Common myeloid progenitor, CD34-positive (primary cell): ENCODE measurements at regions not wholly inside any gene's neighbourhood (a gene's known extent, or its start where the extent isn't known, plus 50 kb on each side); places are given as distances from the start of the nearest gene placed in this dataset.

Experiments used
- CTCF ChIA-PET: fragments of 350-600 bp; sonication (Branson Sonifier 250); formaldehyde crosslinking; loops from one replicate; lab custom pipeline; 2021; ENCODE audit warnings: antibody characterized with exemption; lab: Charles Lee
- POLR2A ChIA-PET: fragments of 350-600 bp; sonication (Branson Sonifier 250); formaldehyde crosslinking; loops from one replicate; lab custom pipeline; 2021; ENCODE audit warnings: antibody characterized with exemption; lab: Charles Lee
- DNase-seq, 3 donors: peaks; one replicate each; pipeline versions ENCODE4 v3.0.0 to v3.0.0-alpha.2; 2013
- H3K27ac ChIP-seq, 2 experiments: 1 replicate in 1 of 2; 2 replicates in 1 of 2; pipeline ENCODE4 v1.7.0; 2013; ENCODE audit warnings: inconsistent platforms in 2 of 2, low read length in 2 of 2, mild to moderate bottlenecking in 2 of 2, low read depth in 1 of 2, moderate library complexity in 1 of 2; ENCODE audit not compliant: severe bottlenecking in 2 of 2, insufficient read depth in 1 of 2, poor library complexity in 1 of 2
- H3K27me3 ChIP-seq, 5 experiments: replicated peaks in 2 of 5; 1 replicate in 3 of 5; 2 replicates in 2 of 5; pipeline versions ENCODE4 v1.6.1 to v1.7.0; 2013; ENCODE audit warnings: low read length in 4 of 5, mild to moderate bottlenecking in 2 of 5, moderate library complexity in 2 of 5, inconsistent platforms in 1 of 5; ENCODE audit not compliant: insufficient read depth in 5 of 5, control insufficient read depth in 4 of 5
- H3K36me3 ChIP-seq, 4 experiments: 1 replicate in 2 of 4; 2 replicates in 2 of 4; pipeline versions ENCODE4 v1.6.1 to v1.7.0; 2013; ENCODE audit warnings: low read length in 3 of 4, control low read depth in 1 of 4, mild to moderate bottlenecking in 1 of 4; ENCODE audit not compliant: control insufficient read depth in 4 of 4, insufficient read depth in 4 of 4
- H3K4me1 ChIP-seq, 4 experiments: 1 replicate in 3 of 4; 2 replicates in 1 of 4; pipeline versions ENCODE4 v1.6.1 to v1.7.1; 2013; ENCODE audit warnings: low read length in 3 of 4, mild to moderate bottlenecking in 3 of 4, control low read depth in 1 of 4, inconsistent platforms in 1 of 4, moderate library complexity in 1 of 4; ENCODE audit not compliant: control insufficient read depth in 4 of 4, insufficient read depth in 4 of 4; ENCODE audit errors: control extremely low read depth in 1 of 4
- H3K4me3 ChIP-seq, 7 experiments: 1 replicate in 4 of 7; 2 replicates in 3 of 7; pipeline versions ENCODE4 v1.5.1 to v1.7.0; 2013; ENCODE audit warnings: mild to moderate bottlenecking in 7 of 7, low read length in 6 of 7, moderate library complexity in 6 of 7, inconsistent platforms in 2 of 7, low read depth in 2 of 7, control low read depth in 1 of 7; ENCODE audit not compliant: insufficient read depth in 4 of 7, control insufficient read depth in 1 of 7; ENCODE audit errors: extremely low read depth in 1 of 7
- H3K9me3 ChIP-seq, 5 experiments: 1 replicate in 4 of 5; 2 replicates in 1 of 5; pipeline versions ENCODE4 v1.6.1 to v1.7.1; 2013; ENCODE audit warnings: low read length in 4 of 5, mild to moderate bottlenecking in 2 of 5, inconsistent platforms in 1 of 5, low read depth in 1 of 5, moderate library complexity in 1 of 5; ENCODE audit not compliant: control insufficient read depth in 4 of 5, insufficient read depth in 2 of 5; ENCODE audit errors: control extremely low read depth in 1 of 5
- WGBS: methylation state at CpG from one replicate; pipeline ENCODE4 v1.1.5; 2013; ENCODE audit not compliant: insufficient coverage; 5-methylcytosine and 5-hydroxymethylcytosine counted together

DNA sequence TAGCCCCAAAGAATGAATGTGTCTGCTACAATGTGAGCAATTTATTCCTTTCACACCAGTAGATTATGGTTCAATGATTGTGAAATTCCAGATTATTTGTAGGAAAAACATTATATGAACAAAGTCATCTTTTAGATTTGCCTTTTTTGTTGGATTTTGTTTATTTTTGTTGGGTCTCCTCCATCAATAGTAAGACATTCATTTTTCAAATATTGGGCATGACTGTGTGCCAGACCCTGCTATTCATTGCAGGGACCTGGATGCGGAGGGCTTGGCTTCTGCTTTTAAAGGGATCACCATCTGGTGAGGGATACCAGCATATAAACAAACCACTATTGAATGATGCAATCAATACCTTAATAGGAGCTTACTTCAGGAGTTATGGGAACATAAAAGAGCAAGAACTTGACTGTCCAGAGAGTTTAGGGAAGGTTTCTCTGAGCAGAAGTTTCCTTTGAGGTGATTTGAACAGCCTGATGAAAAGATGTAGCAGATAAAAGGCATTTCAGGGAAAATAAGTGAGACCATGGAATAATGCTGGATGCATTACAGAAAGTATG, 486.7 kb downstream of the EPHA4 start:
- WGBS: no CpG with 5 or more reads among the region's 1 CpG
- Histone ChIP-seq H3K36me3 (no peaks in the 10 kb centered on the region), H3K27ac (no peak overlapping the region), H3K4me3 (no peak overlapping the region), H3K4me1 (no peaks in the 10 kb centered on the region), H3K27me3 (no peaks in the 10 kb centered on the region), H3K9me3 (no peaks in the 10 kb centered on the region)
- ChIA-PET POLR2A (interaction anchor here (0.6 kb wide), 1 partner anchor 534 kb away, joined by 4 read pairs; no protein-coding TSS in a partner anchor), CTCF (no interaction called here)
- DNase-seq: no peak

DNA sequence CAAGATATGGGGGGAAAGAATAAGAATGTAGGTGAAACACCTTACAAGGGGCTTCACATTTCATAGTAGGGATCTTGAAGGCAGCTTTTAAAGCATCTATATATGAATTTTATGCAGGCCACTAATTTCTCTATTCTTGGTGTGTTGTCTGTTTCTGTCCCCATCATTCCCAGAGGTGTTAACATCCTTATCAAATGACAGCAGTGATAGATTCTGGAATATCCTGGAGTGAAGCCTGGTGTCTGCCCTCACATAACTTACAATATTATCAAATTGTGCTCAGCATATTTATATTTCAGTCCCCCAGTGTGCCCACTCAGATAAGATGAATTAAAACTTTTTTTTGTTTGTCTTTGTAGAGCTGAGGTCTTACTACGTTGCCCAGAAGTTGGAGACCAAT, 486.2 kb downstream of the EPHA4 start:
- Histone ChIP-seq H3K4me1 (no peaks in the 10 kb centered on the region), H3K9me3 (no peaks in the 10 kb centered on the region), H3K36me3 (no peaks in the 10 kb centered on the region), H3K4me3 (no peak overlapping the region), H3K27me3 (no peaks in the 10 kb centered on the region), H3K27ac (no peak overlapping the region)
- POLR2A ChIA-PET: interaction anchor here (0.6 kb wide), 1 partner anchor 534 kb away, joined by 4 read pairs; no protein-coding TSS in a partner anchor
- CTCF ChIA-PET: no interaction called here
- no CpG with 5 or more reads among the region's 1 CpG for WGBS
- DNase-seq: no peak

DNA sequence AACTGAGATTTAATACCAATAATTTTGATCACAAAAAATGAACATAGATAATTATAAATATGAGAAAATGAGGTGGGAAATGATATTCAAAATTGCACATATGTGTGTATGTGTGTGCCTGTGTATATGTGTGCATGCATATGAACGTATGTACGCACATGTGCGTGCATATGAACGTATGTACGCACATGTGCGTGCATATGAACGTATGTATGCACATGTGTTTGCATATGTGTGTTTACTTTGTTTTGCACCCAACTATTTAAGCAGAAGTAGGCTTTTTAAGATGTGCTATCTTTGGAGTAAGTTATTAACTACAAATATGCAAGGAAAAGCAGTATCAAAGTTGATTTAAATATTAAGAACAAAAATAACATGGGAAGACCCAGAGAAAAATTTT, 484.3 kb downstream of the EPHA4 start:
- CTCF ChIA-PET: no interaction called here
- DNase-seq: no peak
- Histone ChIP-seq H3K27ac (no peak overlapping the region), H3K4me1 (no peaks in the 10 kb centered on the region), H3K4me3 (no peak overlapping the region), H3K9me3 (no peaks in the 10 kb centered on the region), H3K36me3 (no peaks in the 10 kb centered on the region), H3K27me3 (no peaks in the 10 kb centered on the region)
- POLR2A ChIA-PET: no interaction called here
- 99% methylated on average over 7 of the region's 7 CpGs for WGBS

DNA sequence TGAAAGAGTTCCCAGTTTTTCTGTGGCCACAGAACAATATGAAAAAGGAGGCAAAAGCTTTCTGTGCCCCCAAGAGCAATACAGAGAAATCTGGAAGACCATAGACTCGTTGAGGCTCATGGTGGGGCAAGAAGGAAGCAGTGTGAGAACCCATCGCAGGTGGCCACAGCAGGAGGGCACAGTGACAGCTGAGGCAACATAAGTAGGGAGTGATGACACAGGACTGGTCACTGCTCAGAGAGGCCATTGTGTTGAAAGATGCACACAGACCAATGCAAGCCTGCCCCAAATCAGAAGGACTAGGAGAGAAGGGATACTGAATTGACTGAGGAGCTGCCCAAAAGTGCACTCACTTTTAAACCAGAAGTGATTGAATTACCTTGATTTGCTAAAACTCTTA, 483.6 kb downstream of the EPHA4 start:
- CTCF ChIA-PET: no interaction called here
- WGBS: no CpG with 5 or more reads among the region's 2 CpGs

DNA sequence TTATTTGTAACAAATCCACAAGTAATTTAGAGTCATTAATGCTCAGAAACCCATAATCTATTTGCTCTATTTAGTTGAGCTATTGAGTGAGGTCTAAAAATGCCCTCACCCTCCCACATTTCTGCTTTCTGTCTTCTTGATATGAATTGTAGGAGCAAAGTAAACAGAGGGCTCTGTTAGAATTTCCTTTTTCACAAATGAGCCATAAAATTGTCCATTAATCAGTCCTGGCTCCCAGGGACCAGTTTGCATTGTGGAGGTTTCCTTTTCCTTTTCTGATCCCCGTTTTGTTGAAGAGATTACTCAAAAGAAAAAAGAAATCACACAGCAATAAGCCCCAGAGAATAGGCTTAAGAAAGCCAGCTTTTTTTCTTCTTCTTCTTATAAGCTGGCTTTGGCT, 476.7 kb downstream of the EPHA4 start:
- H3K27ac ChIP-seq: no peak overlapping the region
- ChIA-PET CTCF (interaction anchor here (1.2 kb wide), 1 partner anchor 276 kb away, joined by 3 read pairs; no protein-coding TSS in a partner anchor), POLR2A (no interaction called here)
- H3K4me1 ChIP-seq: no peaks in the 10 kb centered on the region
- no peak overlapping the region for H3K4me3 ChIP-seq
- DNase-seq: no peak
- no peaks in the 10 kb centered on the region for H3K9me3 ChIP-seq
- H3K36me3 ChIP-seq: no peaks in the 10 kb centered on the region
- 20% methylated on average over 1 of the region's 1 CpG for WGBS
- no peaks in the 10 kb centered on the region for H3K27me3 ChIP-seq

More for the DNA sequence above, 483.6 kb downstream of the EPHA4 start:
- H3K4me1 ChIP-seq: no peaks in the 10 kb centered on the region
- no peaks in the 10 kb centered on the region for H3K9me3 ChIP-seq
- no peaks in the 10 kb centered on the region for H3K36me3 ChIP-seq
- H3K27me3 ChIP-seq: no peaks in the 10 kb centered on the region
- H3K4me3 ChIP-seq: no peak overlapping the region
- DNase-seq: no peak
- H3K27ac ChIP-seq: no peak overlapping the region
- POLR2A ChIA-PET: no interaction called here

GRCh38 chr2:221096706-221097567, 475.2 kb downstream of the EPHA4 start:
- no peaks in the 10 kb centered on the region for H3K27me3 ChIP-seq
- H3K4me1 ChIP-seq: peaks cover 0 to 4% (median 0%) of the 10 kb centered on the region in 4 experiments
- no peaks in the 10 kb centered on the region for H3K9me3 ChIP-seq
- no peaks in the 10 kb centered on the region for H3K36me3 ChIP-seq
- H3K27ac ChIP-seq: no peak overlapping the region
- WGBS: 90% methylated on average over 8 of the region's 10 CpGs
- no peak overlapping the region for H3K4me3 ChIP-seq
- POLR2A ChIA-PET: no interaction called here
- CTCF ChIA-PET: no interaction called here
- no peak for DNase-seq

DNA sequence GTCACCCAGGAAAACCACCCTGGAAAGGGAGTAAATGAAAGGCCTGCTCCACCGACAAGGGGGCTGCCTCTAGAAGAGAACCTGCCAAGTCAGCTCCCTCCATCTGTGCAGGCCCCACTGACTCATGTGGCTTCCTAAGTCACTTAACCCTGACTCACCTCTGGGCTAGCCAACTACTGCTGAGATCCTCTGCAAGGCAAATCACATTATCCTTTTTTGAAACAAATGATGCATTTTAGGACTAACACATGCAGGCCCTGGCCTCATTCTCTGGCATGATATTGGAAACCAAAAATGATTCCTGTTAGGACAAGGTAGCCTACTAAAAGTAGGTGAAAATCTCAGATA, 474.6 kb downstream of the EPHA4 start:
- peak in 2 of 3 donors; percentile 11 to 25 for DNase-seq
- WGBS: 100% methylated on average over 1 of the region's 1 CpG
- no peak overlapping the region for H3K27ac ChIP-seq

More for the DNA sequence above, 474.6 kb downstream of the EPHA4 start:
- peaks cover 0 to 4% (median 0%) of the 10 kb centered on the region in 4 experiments for H3K4me1 ChIP-seq
- H3K27me3 ChIP-seq: no peaks in the 10 kb centered on the region
- CTCF ChIA-PET: no interaction called here
- no peak overlapping the region for H3K4me3 ChIP-seq
- H3K9me3 ChIP-seq: no peaks in the 10 kb centered on the region
- no peaks in the 10 kb centered on the region for H3K36me3 ChIP-seq
- POLR2A ChIA-PET: no interaction called here
